DND-41 (cell line): ENCODE measurements at regions not wholly inside any gene's neighbourhood (a gene's known extent, or its start where the extent isn't known, plus 50 kb on each side); places are given as distances from the start of the nearest gene placed in this dataset.

ENCODE experiments used
- ATAC-seq: fragments of 200-7000 bp; cut with Tn5 transposase; 3 replicates; pipeline ENCODE4 v1.9.1; 2021; ENCODE audit warnings: low read depth; ENCODE audit not compliant: insufficient read depth
- DNase-seq: peaks from one replicate; pipeline ENCODE4 v3.0.0-alpha.2; 2020
- H2AFZ ChIP-seq: 2 replicates; pipeline ENCODE4 v1.6.0; 2012; ENCODE audit warnings: low read depth, low read length
- H3K27ac ChIP-seq: 2 replicates; pipeline ENCODE4 v1.5.1; 2012; ENCODE audit warnings: low read length, inconsistent platforms
- H3K27me3 ChIP-seq: fragments of 200-600 bp; sonication (generic); 2 replicates; pipeline ENCODE4 v1.6.0; 2012; ENCODE audit warnings: low read length, mild to moderate bottlenecking, inconsistent platforms; ENCODE audit not compliant: insufficient read depth, poor library complexity
- H3K36me3 ChIP-seq: 2 replicates; pipeline ENCODE4 v1.5.1; 2012; ENCODE audit warnings: low read length, inconsistent platforms; ENCODE audit not compliant: insufficient read depth
- H3K4me1 ChIP-seq: 2 replicates; pipeline ENCODE4 v1.5.1; 2012; ENCODE audit warnings: mild to moderate bottlenecking, low read length; ENCODE audit not compliant: insufficient read depth
- H3K4me2 ChIP-seq: 2 replicates; pipeline ENCODE4 v1.6.0; 2012; ENCODE audit warnings: mild to moderate bottlenecking, moderate library complexity, low read length, inconsistent platforms; ENCODE audit not compliant: insufficient read depth
- H3K4me3 ChIP-seq, 2 experiments: fragments of 200-600 bp in 1 of 2; shearing (Covaris generic) in 1 of 2; 2 replicates each; pipeline ENCODE4 v1.5.1; 2012 to 2016; ENCODE audit warnings: inconsistent platforms in 2 of 2, low read length in 2 of 2, mild to moderate bottlenecking in 2 of 2, low read depth in 1 of 2, moderate library complexity in 1 of 2
- H3K79me2 ChIP-seq: 2 replicates; pipeline ENCODE4 v1.6.0; 2012; ENCODE audit warnings: low read length, inconsistent platforms; ENCODE audit not compliant: insufficient read depth
- H3K9ac ChIP-seq: 2 replicates; pipeline ENCODE4 v1.6.0; 2012; ENCODE audit warnings: low read depth, mild to moderate bottlenecking, inconsistent platforms, low read length, moderate library complexity
- H3K9me3 ChIP-seq: 2 replicates; pipeline ENCODE4 v1.5.1; 2012; ENCODE audit warnings: low read length, moderate library complexity, mild to moderate bottlenecking, inconsistent platforms; ENCODE audit not compliant: insufficient read depth, severe bottlenecking
- H4K20me1 ChIP-seq: 2 replicates; pipeline ENCODE4 v1.6.0; 2012; ENCODE audit warnings: low read length; ENCODE audit not compliant: insufficient read depth
- CTCF ChIP-seq: IDR thresholded peaks from 2 replicates; pipeline ENCODE4 v1.5.1; 2012; ENCODE audit warnings: borderline replicate concordance, low read length, moderate library complexity, mild to moderate bottlenecking; ENCODE audit not compliant: poor library complexity, severe bottlenecking; ENCODE audit errors: extremely low read depth
- EZH2 ChIP-seq: IDR thresholded peaks from 3 replicates; pipeline ENCODE4 v1.6.1; 2012; ENCODE audit warnings: borderline replicate concordance, low read depth, mild to moderate bottlenecking, moderate library complexity, low read length, inconsistent platforms; ENCODE audit not compliant: severe bottlenecking

GRCh38 chr18:6614952-6615351 lies 114.6 kb upstream of the ARHGAP28 start:
- DNase-seq (no peak), ATAC-seq (no peak)
- no peak overlapping the region for H3K4me3 ChIP-seq
- H3K4me2 ChIP-seq = no peak overlapping the region
- H3K36me3 ChIP-seq = no peaks in the 10 kb centered on the region
- H3K79me2 ChIP-seq = no peaks in the 10 kb centered on the region
- H3K4me1 ChIP-seq = no peaks in the 10 kb centered on the region
- H3K9ac ChIP-seq = no peak overlapping the region
- H2AFZ ChIP-seq = no peak overlapping the region
- no peak for TF ChIP-seq CTCF
- TF ChIP-seq EZH2 = no peak
- peaks cover 7% of the 10 kb centered on the region for H3K9me3 ChIP-seq
- no peaks in the 10 kb centered on the region for H4K20me1 ChIP-seq
- H3K27me3 ChIP-seq = no peaks in the 10 kb centered on the region
- H3K27ac ChIP-seq = no peak overlapping the region

DNA sequence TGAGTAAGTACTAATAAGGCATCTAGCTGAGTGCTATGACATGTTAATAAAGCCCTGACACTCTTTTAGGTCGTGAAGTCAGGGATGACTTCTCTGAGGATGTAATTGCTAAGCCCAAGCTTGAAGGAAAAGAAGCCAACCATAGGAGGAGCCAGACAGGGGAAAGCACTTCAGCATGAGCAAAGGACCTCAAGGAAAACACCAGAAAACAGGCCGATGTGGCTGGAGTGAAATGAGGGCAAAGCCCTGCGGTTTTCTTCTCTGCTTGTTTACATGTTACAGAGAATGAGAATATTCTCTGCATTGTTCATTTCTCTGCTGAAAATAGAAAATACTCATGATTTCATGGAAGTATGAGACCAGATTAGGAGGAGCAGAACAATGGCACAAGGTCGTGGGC lies 112.5 kb upstream of the ARHGAP28 start:
- no peak for DNase-seq
- Histone ChIP-seq H3K9me3 (peaks cover 7% of the 10 kb centered on the region), H3K27me3 (no peaks in the 10 kb centered on the region)

GRCh38 chr18:6621437-6621836 lies 108.1 kb upstream of the ARHGAP28 start:
- H2AFZ ChIP-seq = no peak overlapping the region
- no peak overlapping the region for H3K9ac ChIP-seq
- ATAC-seq = no peak
- H3K4me2 ChIP-seq = no peak overlapping the region
- no peak for TF ChIP-seq EZH2
- no peak for TF ChIP-seq CTCF
- DNase-seq = no peak
- no peak overlapping the region for H3K27ac ChIP-seq
- no peaks in the 10 kb centered on the region for H3K27me3 ChIP-seq
- no peaks in the 10 kb centered on the region for H4K20me1 ChIP-seq
- H3K9me3 ChIP-seq = no peaks in the 10 kb centered on the region
- no peaks in the 10 kb centered on the region for H3K36me3 ChIP-seq
- H3K4me3 ChIP-seq = no peak overlapping the region
- H3K4me1 ChIP-seq = no peaks in the 10 kb centered on the region
- H3K79me2 ChIP-seq = no peaks in the 10 kb centered on the region

More for the DNA sequence above, 112.5 kb upstream of the ARHGAP28 start:
- Histone ChIP-seq H3K9ac (no peak overlapping the region), H2AFZ (no peak overlapping the region), H3K4me2 (no peak overlapping the region), H3K79me2 (no peaks in the 10 kb centered on the region), H3K36me3 (no peaks in the 10 kb centered on the region), H3K27ac (no peak overlapping the region), H4K20me1 (no peaks in the 10 kb centered on the region), H3K4me1 (no peaks in the 10 kb centered on the region), H3K4me3 (no peak overlapping the region)
- ATAC-seq = no peak
- TF ChIP-seq CTCF (no peak), EZH2 (no peak)

- DNase-seq (no peak), ATAC-seq (no peak)
- no peak for TF ChIP-seq CTCF
- TF ChIP-seq EZH2 = no peak
- no peak overlapping the region for H3K9ac ChIP-seq
- no peaks in the 10 kb centered on the region for H3K36me3 ChIP-seq
- no peaks in the 10 kb centered on the region for H3K79me2 ChIP-seq
- H3K4me3 ChIP-seq = no peak overlapping the region
- no peak overlapping the region for H2AFZ ChIP-seq
- H3K4me1 ChIP-seq = no peaks in the 10 kb centered on the region
- H3K9me3 ChIP-seq = no peaks in the 10 kb centered on the region
- no peaks in the 10 kb centered on the region for H4K20me1 ChIP-seq
- H3K4me2 ChIP-seq = no peak overlapping the region
- no peak overlapping the region for H3K27ac ChIP-seq
- H3K27me3 ChIP-seq = no peaks in the 10 kb centered on the region
These were observed 106.2 kb upstream of the ARHGAP28 start for GRCh38 chr18:6623278-6623677.
